NCI-H1930 (cell line): ENCODE measurements at regions not wholly inside any gene's neighbourhood (a gene's known extent, or its start where the extent isn't known, plus 50 kb on each side); places are given as distances from the start of the nearest gene placed in this dataset.
A peak's percentile ranks its signal among the peaks of the same experiment; 100 is the strongest.
"Not testable (repeated sequence)": the region's sequence is repeated elsewhere in the genome, so short reads cannot be mapped to it uniquely, and the experiment has no call there.

ENCODE experiments used
- DNase-seq, 2 experiments: peaks; one replicate each; lab custom pipeline; 2025; lab: John Stamatoyannopoulos, UW

DNA sequence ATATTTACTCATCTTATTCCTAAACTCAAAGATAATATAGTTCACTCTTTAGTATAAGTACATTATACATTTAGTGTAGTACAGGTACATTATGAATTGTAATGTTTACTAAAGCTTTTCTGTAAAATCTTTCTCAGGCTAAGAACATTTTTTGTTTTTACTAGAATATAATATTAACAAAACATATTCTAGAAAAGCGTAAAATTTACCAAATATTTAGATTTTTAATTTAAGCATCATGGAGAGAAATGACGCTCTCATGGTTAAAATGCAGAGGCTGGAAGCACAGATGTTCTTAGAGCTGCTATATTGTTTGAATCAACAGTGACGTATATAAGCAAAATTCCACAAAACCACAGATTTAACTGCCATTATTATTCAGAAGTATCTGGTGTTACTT, 54.7 kb upstream of the NBPF15 start:
- not testable (repeated sequence) for DNase-seq

DNA sequence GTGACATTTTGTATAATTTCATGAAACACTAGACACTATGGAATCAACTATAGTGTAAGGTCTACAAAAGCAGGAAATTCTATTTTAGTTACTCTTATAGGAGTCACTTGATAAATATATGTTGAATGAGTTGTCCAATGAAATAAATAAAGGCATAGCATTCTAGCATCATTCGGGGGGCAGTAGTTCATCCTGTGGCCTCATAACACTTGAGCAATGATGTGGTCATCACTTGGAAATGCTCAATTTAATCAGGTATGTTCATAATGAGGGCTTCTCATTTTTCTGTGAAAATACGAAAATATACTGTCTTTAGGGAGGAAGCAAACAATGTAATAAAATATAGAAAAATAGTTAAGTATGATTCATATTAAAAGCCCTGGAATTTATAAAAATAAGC, 55.4 kb upstream of the NBPF15 start:
- DNase-seq, result not testable (repeated sequence)

DNA sequence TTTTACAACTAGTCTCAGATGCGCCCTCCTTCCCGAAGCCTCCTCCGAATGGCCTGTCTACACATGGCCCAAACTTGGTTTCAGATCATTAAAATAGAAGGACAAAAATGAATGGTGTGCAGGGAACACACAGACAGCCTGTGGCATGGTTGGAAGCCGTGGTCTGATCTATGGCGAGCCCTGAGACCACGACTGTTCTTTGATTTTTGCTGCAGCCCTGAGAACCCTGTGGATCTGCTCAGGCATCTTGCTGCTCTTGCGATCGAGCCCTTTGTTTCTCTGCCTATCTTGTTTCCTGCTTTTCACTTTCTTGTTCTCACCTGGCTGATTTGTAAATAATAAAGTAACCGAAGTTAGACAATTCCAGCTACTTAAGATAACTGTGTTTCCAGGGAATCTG, 57.0 kb upstream of the NBPF15 start:
- DNase-seq, result not testable (repeated sequence)

DNA sequence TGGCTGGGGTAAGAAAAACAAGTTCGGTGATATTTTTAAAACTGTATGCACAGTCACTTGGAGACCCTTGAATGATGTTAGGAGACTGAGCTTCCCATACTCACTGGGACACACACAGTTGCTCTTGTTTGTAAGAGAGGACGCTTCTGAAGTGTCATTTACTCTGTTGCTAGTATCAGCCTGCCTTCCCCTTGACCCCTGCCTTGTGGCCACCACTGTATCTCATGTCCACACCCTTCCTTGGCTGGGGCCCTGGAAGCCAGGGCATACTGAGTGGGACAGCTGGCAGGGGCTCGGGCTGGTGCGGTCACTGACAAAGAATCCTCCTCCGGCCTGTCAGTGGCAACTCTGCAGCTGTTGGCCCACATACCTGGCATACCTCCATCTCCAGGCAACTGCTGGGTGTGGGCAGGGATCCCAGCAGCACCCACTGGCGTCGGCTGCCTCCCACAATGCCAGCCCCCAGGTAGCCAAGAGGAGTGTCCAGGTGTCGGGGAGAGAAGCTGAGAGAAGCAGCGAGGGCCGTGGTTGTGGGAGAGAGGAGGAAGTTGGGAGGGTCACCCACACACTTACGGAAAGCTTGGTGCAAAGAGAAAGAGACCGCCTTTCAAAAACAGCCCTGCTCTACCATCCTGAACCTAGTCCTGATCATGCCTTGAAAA, 58.2 kb upstream of the NBPF15 start:
- not testable (repeated sequence) for DNase-seq

DNA sequence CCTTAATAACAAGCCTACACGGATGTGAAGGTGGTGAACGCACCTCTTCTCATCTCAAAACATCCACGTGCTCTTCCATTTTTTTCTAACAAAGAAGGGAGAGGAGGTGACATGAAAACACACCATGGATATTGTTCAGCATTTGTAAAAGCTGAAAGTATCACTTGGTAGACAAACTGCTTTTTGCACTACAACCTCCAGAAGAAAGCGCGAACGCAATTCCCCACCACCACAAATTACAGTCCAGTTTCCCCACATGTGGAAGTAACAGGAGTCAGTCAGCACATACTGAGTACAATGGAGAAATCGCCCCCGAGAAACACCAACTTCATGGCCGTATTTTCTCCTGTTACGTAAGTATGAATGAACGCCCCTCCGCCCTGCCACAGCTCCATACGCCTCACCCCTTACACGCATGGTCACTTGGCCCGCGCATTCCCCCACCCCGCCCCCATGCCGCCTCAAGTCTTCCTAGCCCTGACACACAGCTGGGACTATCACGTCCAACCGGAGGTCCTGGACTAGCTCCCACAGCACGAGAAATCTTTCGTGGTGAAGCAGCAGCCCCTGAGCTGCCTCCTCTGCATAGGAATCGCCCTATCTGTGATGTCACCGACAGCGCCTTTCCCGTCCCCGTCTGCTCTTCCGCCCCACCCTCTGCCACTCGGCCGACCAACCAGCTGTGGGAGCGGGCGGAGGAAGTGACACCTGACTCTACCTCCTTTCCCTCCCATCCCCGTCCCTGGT, 62.4 kb upstream of the NBPF15 start:
- DNase-seq, result peak; percentile 71 to 75

DNA sequence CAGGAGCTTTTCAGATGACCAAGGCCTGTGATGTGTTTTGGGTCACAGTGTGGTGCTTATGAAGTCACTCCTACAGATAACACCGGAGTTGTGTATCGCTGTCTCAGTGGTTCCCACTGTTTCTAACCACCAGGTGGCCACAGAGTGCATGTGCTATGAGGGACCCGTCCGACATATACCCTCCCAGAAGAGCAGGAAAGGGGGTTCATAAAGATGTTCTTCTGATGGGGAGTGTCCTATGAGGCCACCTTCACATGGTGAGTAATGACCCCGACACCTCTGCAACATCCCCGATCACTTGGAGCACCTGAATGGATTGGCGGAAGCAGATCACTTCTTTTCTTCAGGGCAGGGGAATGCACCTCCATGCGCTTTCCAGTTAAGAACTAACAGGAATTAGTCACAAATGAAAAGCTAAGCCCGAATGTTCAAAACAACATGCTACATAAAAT, 60.5 kb upstream of the PPIAL4F start:
- DNase-seq, result not testable (repeated sequence)

DNA sequence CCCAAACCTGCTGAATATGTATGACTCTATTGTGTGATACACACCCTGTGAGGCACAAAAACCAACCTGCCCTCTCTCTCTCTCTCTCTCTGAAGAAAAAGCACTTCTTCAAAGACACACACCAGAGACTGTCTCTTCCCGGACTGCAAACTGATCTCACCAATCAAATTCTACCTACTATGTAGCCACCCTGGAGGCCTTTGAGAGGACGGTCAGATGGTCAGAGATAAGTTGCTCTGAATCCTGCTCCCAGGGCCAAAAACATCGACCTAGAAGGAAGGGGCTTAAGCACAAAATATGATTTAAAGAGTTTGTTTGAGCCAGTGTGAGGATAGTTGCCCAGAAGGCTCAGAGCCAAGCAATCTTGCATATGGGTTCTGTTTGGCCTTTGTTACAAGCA, 59.2 kb upstream of the PPIAL4F start:
- not testable (repeated sequence) for DNase-seq

DNA sequence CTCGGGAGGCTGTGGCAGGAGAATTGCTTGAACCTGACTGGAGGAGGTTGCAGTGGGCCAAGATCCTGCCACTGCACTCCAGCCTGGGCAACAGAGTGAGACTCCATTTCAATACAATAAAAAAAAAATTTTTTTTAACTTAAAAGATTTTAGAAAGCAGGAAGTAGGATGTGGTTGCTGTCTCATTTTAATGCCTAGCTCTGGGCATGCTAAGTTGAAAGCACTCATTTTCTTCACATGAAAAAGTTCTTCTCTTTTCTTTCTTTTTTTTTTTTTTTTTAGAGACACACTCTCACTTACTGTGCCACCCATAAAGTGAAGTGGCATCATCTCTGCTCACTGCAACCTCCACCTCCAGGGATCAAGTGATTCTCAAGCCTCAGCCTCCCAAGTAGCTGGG, 58.4 kb upstream of the PPIAL4F start:
- DNase-seq, result not testable (repeated sequence)

DNA sequence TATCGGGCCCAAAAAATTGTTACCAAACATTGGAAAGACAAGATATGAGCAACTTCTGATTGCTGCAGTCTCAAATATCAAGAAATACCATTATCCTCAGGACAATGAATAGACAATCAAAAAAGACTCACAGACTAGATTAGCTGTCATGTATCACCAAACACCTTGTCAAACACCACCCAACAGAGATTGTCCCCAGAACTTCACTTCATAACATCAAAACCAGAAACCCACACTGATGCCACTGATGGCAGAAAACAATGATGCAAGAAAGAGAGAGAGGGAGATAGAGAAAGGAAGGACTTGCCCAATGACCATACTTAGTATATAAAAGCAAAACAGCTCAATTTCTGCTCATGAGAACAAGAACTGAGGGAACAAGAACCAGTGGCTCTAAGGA, 56.0 kb upstream of the PPIAL4F start:
- not testable (repeated sequence) for DNase-seq

DNA sequence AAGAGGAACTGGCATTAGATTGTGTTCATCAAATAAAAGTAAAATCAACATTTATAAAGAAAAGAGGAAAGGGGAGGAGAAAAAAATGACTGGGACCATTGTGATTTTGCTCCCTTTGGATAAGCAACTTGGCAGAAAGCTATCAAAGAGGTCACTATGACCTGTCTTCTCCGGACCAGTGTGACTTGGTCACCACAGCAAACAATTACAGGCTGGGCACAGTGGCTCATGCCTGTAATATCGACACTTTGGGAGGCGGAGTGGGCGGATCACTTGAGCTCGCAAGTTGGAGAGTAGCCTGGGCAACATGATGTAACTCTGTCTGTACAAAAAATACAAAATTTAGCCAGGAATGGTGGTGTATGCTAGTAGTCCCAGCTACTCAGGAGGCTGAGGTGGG, 55.5 kb upstream of the PPIAL4F start:
- DNase-seq, result not testable (repeated sequence)

DNA sequence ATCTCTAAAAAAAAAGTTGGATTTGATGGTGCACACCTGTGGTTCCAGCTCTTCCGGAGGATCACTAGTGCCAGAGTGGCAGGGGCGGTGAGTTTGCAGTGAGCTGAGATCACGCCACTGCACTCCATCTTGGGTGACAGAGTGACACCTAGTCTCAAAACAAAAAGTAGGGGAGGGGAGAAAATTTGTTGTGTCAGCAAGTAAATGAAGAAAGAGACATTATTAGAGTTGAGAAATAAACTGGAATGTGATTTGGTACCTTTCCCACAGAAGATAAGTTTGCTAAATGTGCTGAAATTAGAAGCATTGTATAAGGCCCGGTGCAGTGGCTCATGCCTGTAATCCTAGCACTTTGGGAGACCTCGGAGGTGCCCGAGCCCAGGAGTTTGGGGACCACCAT, 54.0 kb upstream of the PPIAL4F start:
- DNase-seq, result not testable (repeated sequence)

DNA sequence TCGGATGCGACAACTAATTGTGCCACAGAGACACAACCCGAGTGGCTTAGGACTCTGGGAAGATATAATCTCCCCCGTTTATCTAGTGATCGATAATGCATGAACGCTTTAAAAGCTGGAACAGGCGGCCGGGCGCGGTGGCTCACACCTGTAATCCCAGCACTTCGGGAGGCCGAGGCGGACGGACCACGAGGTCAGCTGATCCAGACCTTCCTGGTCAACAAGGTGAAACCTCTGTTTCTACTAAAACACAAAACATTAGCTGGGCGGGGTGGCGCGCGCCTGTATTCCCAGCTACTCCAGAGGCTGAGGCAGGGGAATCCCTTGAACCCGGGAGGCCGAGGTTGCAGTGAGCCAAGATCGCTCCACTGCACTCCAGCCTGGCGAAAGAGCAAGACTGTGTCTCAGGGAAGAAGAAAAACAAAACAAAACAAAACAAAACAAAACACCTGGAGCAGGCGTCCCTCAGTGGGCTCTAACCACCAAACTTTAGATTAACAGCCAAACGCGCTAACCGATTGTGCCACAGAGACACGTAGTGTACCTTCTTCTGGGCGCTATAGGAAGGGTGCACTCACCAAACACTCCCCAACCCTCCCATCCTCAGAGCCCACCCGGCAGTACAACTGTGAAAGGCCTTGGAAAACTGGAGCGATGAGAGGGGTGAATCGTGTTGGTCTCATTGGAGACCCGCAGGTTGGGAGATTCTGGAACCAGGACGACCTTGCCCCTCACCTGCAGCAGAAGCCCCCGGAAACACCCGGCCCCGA, 53.3 kb upstream of the PPIAL4F start:
- DNase-seq, result not testable (repeated sequence)
